AG10803 (cell line): ENCODE measurements at regions not wholly inside any gene's neighbourhood (a gene's known extent, or its start where the extent isn't known, plus 50 kb on each side); places are given as distances from the start of the nearest gene placed in this dataset.

ENCODE experiments used
- DNase-seq: peaks from one replicate; pipeline ENCODE4 v3.0.0; 2010; ENCODE audit warnings: low read depth
- H3K4me3 ChIP-seq: 2 replicates; pipeline ENCODE4 v1.5.1; 2011; ENCODE audit warnings: mild to moderate bottlenecking, low read length, control low read depth
- TF ChIP-seq, protein P1 (sequence below): conservative IDR thresholded peaks from 2 replicates; pipeline ENCODE4 v1.5.1; 2011; ENCODE audit warnings: mild to moderate bottlenecking, low read length, control low read depth, inconsistent platforms

DNA sequence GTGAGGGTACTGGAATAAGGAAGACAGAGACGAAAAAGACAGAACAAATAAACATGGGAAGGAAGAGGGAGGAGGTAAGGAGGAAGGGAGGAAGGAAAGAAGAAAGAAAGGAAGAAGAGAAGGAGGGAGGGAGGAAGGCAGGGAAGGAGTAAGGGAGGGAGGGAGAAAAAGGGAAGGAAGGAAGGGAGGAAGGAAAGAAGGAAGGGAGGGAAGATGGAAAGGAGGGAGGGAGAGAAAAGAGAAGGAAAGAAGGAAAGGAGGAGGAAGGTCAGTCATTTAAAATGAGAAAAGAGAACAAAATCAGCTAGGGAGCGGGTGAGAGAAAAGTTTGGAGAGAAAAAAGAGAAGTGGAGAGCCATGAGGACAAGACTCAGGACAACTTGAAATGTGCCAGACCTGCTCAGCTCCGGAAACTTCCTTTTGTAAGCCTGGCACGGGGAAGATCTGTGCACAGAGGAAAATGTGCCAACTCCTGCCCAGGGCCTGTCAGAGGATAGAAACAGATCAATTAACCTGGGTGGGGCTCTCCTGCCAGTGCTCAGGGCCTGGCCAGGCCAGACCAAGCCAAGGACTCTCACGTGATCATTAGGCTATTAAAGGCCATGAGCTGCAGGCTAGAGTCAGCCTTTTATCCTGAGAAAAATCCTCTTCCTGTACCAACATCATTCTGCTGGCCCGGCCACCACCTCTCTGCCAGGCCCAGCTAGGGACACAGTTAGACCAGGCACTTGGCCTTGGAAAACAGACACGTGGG is 50.1 kb upstream of the BCL6 start:
- H3K4me3 ChIP-seq: no peak overlapping the region
- no peak for DNase-seq
- TF ChIP-seq, protein P1, sequence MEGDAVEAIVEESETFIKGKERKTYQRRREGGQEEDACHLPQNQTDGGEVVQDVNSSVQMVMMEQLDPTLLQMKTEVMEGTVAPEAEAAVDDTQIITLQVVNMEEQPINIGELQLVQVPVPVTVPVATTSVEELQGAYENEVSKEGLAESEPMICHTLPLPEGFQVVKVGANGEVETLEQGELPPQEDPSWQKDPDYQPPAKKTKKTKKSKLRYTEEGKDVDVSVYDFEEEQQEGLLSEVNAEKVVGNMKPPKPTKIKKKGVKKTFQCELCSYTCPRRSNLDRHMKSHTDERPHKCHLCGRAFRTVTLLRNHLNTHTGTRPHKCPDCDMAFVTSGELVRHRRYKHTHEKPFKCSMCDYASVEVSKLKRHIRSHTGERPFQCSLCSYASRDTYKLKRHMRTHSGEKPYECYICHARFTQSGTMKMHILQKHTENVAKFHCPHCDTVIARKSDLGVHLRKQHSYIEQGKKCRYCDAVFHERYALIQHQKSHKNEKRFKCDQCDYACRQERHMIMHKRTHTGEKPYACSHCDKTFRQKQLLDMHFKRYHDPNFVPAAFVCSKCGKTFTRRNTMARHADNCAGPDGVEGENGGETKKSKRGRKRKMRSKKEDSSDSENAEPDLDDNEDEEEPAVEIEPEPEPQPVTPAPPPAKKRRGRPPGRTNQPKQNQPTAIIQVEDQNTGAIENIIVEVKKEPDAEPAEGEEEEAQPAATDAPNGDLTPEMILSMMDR: no peak

DNA sequence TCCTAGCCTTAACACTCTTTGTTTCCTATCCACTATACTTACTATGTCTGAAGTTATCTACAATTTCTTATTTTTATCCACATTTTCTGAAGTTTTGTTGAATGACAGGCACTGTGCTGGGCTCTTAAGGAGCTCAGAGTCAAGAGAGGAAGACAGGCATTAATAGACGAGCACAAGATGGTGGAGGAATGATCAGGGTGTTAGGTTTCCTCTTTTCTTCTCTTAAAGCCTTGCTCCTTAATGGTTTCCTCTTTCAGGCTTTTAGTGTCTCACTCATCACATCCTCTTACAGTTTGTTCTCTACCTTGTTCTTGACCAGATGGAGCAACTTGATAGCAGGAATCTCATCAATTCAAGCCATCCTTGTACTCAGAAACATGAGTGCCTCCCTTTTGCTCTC is 52.9 kb upstream of the BCL6 start:
- TF ChIP-seq, protein P1: no peak
- H3K4me3 ChIP-seq: no peak overlapping the region
- DNase-seq: no peak

DNA sequence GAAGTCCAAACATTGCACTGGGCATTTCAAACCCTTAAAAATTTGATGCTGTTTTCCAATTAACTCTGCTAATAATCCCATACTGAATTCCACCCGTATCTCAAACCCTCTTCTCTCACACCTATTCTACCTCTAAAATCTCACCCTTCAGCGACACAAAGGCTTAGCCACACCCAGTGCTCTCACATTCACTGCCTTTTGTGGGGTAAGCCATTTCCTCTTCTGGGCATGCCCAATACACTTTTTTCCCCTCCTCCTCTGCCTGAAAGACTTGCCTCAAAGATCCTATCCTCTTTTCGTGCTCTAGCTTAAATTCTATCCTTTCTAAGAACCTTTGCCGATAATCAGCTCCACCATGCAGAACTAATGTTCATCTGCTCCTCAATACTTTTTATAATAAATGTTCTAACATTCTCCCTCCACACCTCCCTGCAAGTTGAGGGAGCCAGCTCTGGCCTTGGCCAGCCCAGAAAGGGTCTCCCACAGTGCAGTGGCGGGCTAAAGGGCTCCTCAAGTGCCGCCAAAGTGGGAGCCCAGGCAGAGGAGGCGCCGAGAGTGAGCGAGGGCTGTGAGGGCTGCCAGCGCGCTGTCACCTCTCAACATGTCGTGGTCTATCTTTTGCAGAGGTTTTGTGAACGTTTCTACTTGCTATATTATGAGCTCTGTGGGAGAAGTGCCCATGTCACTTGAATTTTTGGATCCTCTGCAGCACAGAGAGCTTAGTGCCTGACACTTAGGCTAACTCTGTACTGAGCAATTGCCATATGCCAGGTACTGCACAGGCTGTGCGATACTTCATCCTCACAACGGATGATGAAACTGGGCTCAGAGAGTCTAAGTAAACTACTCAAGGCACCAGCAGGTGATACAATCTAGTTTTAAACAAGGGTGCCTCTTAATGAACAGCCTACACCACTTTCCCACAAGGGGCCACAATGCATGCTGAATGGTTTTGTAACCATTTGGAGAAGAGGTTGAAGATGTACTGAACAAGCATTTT is 53.6 kb upstream of the BCL6 start:
- DNase-seq: no peak
- TF ChIP-seq, protein P1: no peak
- H3K4me3 ChIP-seq: no peak overlapping the region

DNA sequence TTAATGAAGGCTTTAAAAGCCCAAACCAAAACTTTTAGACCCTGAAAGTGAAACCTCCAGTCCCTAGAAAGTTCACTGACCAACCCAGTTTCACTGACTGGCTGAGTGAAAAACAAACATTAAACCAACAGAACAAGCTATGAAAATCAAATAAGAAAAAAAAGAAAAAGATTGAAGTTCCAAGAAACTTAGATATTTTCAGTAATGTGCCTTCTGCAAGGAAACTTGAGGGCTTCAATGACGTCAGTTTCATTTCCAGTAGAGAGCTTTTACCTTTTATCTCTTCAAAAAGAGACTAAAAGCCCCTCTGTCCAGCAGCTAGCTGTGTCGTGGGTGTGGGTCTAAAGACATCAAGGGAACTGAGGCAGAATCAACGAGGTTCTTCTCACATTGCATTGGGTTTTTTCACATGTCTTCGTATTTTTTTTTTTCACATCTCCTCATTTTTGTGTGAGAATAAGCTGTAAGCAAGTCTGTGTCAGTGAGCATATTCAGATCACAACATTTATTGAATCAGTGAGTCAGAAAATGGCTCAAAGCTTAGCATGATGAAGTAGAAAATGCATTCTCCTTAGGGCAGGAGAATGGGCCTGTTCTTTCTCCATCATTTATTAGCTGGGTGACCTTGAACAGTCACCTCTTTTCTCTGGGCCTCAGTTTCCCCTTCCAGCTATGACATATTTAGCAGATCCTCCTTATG is 54.8 kb upstream of the BCL6 start:
- DNase-seq: no peak
- TF ChIP-seq, protein P1: no peak
- H3K4me3 ChIP-seq: no peak overlapping the region

GRCh38 chr3:187801152-187801551 is 55.9 kb upstream of the BCL6 start:
- DNase-seq: no peak
- no peak overlapping the region for H3K4me3 ChIP-seq
- TF ChIP-seq, protein P1: no peak

GRCh38 chr3:187802203-187802927 is 57.1 kb upstream of the BCL6 start:
- H3K4me3 ChIP-seq: no peak overlapping the region
- TF ChIP-seq, protein P1: no peak

More at GRCh38 chr3:187802203-187802927, 57.1 kb upstream of the BCL6 start:
- no peak for DNase-seq
